GM18868 (cell line): ENCODE measurements at regions not wholly inside any gene's neighbourhood (a gene's known extent, or its start where the extent isn't known, plus 50 kb on each side); places are given as distances from the start of the nearest gene placed in this dataset.

Experiments used
- ATAC-seq: cut with Tn5 transposase; IDR thresholded peaks from one replicate; pipeline ENCODE4 v1.9.1; 2021; ENCODE audit warnings: mild to moderate bottlenecking, moderate library complexity; ENCODE audit not compliant: unreplicated experiment

- ATAC-seq = no peak
Measured at GRCh38 chr6:1042583-1043457, 269.1 kb upstream of the FOXQ1 start.

GRCh38 chr6:1040393-1040792 is 271.5 kb upstream of the FOXQ1 start:
- ATAC-seq = no peak

- no peak for ATAC-seq
Measured at GRCh38 chr6:1039746-1040145, 272.2 kb upstream of the FOXQ1 start.

- ATAC-seq = no peak
Measured at GRCh38 chr6:1039191-1039590, 272.7 kb upstream of the FOXQ1 start.

- no peak for ATAC-seq
Measured at GRCh38 chr6:1037430-1038202, 274.3 kb upstream of the FOXQ1 start.

GRCh38 chr6:1035401-1035800 is 276.5 kb upstream of the FOXQ1 start:
- no peak for ATAC-seq

GRCh38 chr6:1031720-1032119 is 280.2 kb upstream of the FOXQ1 start:
- no peak for ATAC-seq

- ATAC-seq = no peak
Measured at GRCh38 chr6:1029141-1029540, 282.8 kb upstream of the FOXQ1 start.

- ATAC-seq = no peak
Measured at GRCh38 chr6:1028723-1029122, 283.2 kb upstream of the FOXQ1 start.

GRCh38 chr6:1027795-1028569 is 283.9 kb upstream of the FOXQ1 start:
- ATAC-seq = no peak

- no peak for ATAC-seq
Measured at GRCh38 chr6:1027109-1027794, 284.6 kb upstream of the FOXQ1 start.

- no peak for ATAC-seq
Measured at GRCh38 chr6:1025821-1026220, 286.1 kb upstream of the FOXQ1 start.

- ATAC-seq = no peak
Measured at GRCh38 chr6:1024587-1024986, 287.3 kb upstream of the FOXQ1 start.

- no peak for ATAC-seq
Measured at GRCh38 chr6:1024161-1024560, 287.7 kb upstream of the FOXQ1 start.

- no peak for ATAC-seq
Measured at GRCh38 chr6:1023229-1023628, 288.7 kb upstream of the FOXQ1 start.

GRCh38 chr6:1022719-1023118 is 289.2 kb upstream of the FOXQ1 start:
- no peak for ATAC-seq

GRCh38 chr6:1020837-1021236 is 291.1 kb upstream of the FOXQ1 start:
- no peak for ATAC-seq

GRCh38 chr6:1020133-1020532 is 291.8 kb upstream of the FOXQ1 start:
- no peak for ATAC-seq

GRCh38 chr6:1018041-1018440 is 293.9 kb upstream of the FOXQ1 start:
- ATAC-seq = no peak

- ATAC-seq = no peak
Measured at GRCh38 chr6:1016329-1017302, 295.3 kb upstream of the FOXQ1 start.
